ENCODE measurements at regions not wholly inside any gene's neighbourhood (a gene's known extent, or its start where the extent isn't known, plus 50 kb on each side); places are given as distances from the start of the nearest gene placed in this dataset.
A peak's percentile ranks its signal among the peaks of the same experiment; 100 is the strongest.
"Not testable (repeated sequence)": the region's sequence is repeated elsewhere in the genome, so short reads cannot be mapped to it uniquely, and the experiment has no call there.

- DNase-seq, result not testable (repeated sequence)
These were observed 78.3 kb upstream of the EED start for GRCh38 chr11:86166287-86166686.

- no peak for DNase-seq
These were observed 80.4 kb upstream of the EED start for GRCh38 chr11:86164106-86164505.

GRCh38 chr11:86163221-86163876, 81.2 kb upstream of the EED start:
- not testable (repeated sequence) for DNase-seq

GRCh38 chr11:86162239-86162638, 82.3 kb upstream of the EED start:
- DNase-seq, result no peak

- no peak for DNase-seq
These were observed 82.7 kb upstream of the EED start for GRCh38 chr11:86161837-86162236.

GRCh38 chr11:86161336-86161735, 83.2 kb upstream of the EED start:
- no peak for DNase-seq

- DNase-seq, result peak; percentile 11 to 48 (median 11)
These were observed 83.9 kb upstream of the EED start for GRCh38 chr11:86160541-86161149.

GRCh38 chr11:86159581-86159891, 85.0 kb upstream of the EED start:
- peak in 1 of 3 experiments; percentile 47 for DNase-seq

- no peak for DNase-seq
These were observed 85.6 kb upstream of the EED start for GRCh38 chr11:86158704-86159580.

GRCh38 chr11:86157797-86158378, 86.7 kb upstream of the EED start:
- no peak for DNase-seq

- no peak for DNase-seq
These were observed 87.6 kb upstream of the PICALM start for GRCh38 chr11:86156397-86156955.

GRCh38 chr11:86155200-86155844, 86.4 kb upstream of the PICALM start:
- DNase-seq, result no peak

- DNase-seq, result no peak
These were observed 84.6 kb upstream of the PICALM start for GRCh38 chr11:86153439-86153838.

GRCh38 chr11:86152901-86153300, 84.0 kb upstream of the PICALM start:
- DNase-seq, result no peak

GRCh38 chr11:86152006-86152862, 83.3 kb upstream of the PICALM start:
- DNase-seq, result no peak

- DNase-seq, result no peak
These were observed 82.5 kb upstream of the PICALM start for GRCh38 chr11:86151174-86152005.

GRCh38 chr11:86150847-86151173, 81.9 kb upstream of the PICALM start:
- DNase-seq, result no peak

GRCh38 chr11:86149792-86150191, 80.9 kb upstream of the PICALM start:
- DNase-seq, result no peak

- DNase-seq, result no peak
These were observed 79.5 kb upstream of the PICALM start for GRCh38 chr11:86148345-86148747.

GRCh38 chr11:86147004-86147403, 78.1 kb upstream of the PICALM start:
- DNase-seq, result no peak
